Upper lobe of right lung (tissue), 1 donor: ENCODE measurements at regions not wholly inside any gene's neighbourhood (a gene's known extent, or its start where the extent isn't known, plus 50 kb on each side); places are given as distances from the start of the nearest gene placed in this dataset.

ENCODE experiments used
- ATAC-seq: fragments of 200-7000 bp; cut with Tn5 transposase; one replicate; pipeline ENCODE4 v1.9.1; 2020; ENCODE audit warnings: mild to moderate bottlenecking, moderate library complexity
- DNase-seq: peaks from one replicate; pipeline ENCODE4 v3.0.0-alpha.2; 2020
- H3K27ac ChIP-seq: fragments of 200-600 bp; one replicate; pipeline ENCODE4 v1.8.0; 2022
- H3K27me3 ChIP-seq: fragments of 200-600 bp; one replicate; pipeline ENCODE4 v1.8.0; 2022; ENCODE audit warnings: mild to moderate bottlenecking
- H3K36me3 ChIP-seq: fragments of 200-600 bp; one replicate; pipeline ENCODE4 v1.8.0; 2022
- H3K4me1 ChIP-seq: fragments of 200-600 bp; one replicate; pipeline ENCODE4 v1.8.0; 2022
- H3K4me3 ChIP-seq: fragments of 200-600 bp; one replicate; pipeline ENCODE4 v1.8.0; 2022; ENCODE audit warnings: mild to moderate bottlenecking
- H3K9me3 ChIP-seq: fragments of 200-600 bp; one replicate; pipeline ENCODE4 v1.8.0; 2022
- CTCF ChIP-seq: fragments of 200-600 bp; IDR thresholded peaks from one replicate; pipeline ENCODE4 v1.8.0; 2022; ENCODE audit warnings: antibody characterized with exemption
- intact Hi-C: fragments of 100-400 bp; cut with DNase I; formaldehyde crosslinking; loops from one replicate; pipeline ENCODE4 v1.11.0; 2022
- donor health status: DM: no; HTN: yes; CAD: no; lungs with severe emphysema.

GRCh38 chr13:106393776-106394175, 141.7 kb downstream of the EFNB2 start:
- intact Hi-C loops, result no loop called here
- H3K4me3 ChIP-seq, result no peak overlapping the region
- no peaks in the 10 kb centered on the region for H3K9me3 ChIP-seq
- no peak overlapping the region for H3K27ac ChIP-seq
- no peaks in the 10 kb centered on the region for H3K36me3 ChIP-seq
- TF ChIP-seq CTCF, result no peak
- no peaks in the 10 kb centered on the region for H3K27me3 ChIP-seq
- no peaks in the 10 kb centered on the region for H3K4me1 ChIP-seq
- ATAC-seq (no peak), DNase-seq (no peak)

- Histone ChIP-seq H3K36me3 (no peaks in the 10 kb centered on the region), H3K4me3 (no peak overlapping the region), H3K27me3 (no peaks in the 10 kb centered on the region), H3K4me1 (no peaks in the 10 kb centered on the region), H3K9me3 (no peaks in the 10 kb centered on the region), H3K27ac (no peak overlapping the region)
- no peak for TF ChIP-seq CTCF
- intact Hi-C loops, result no loop called here
- no peak for DNase-seq
- ATAC-seq, result no peak
These were observed 143.8 kb downstream of the EFNB2 start for GRCh38 chr13:106391681-106392080.

- TF ChIP-seq CTCF, result no peak
- Histone ChIP-seq H3K9me3 (no peaks in the 10 kb centered on the region), H3K4me3 (no peak overlapping the region), H3K36me3 (no peaks in the 10 kb centered on the region), H3K27me3 (no peaks in the 10 kb centered on the region), H3K27ac (no peak overlapping the region), H3K4me1 (no peaks in the 10 kb centered on the region)
- DNase-seq (no peak), ATAC-seq (no peak)
- intact Hi-C loops, result no loop called here
These were observed 144.2 kb downstream of the EFNB2 start for GRCh38 chr13:106391271-106391670.

- ATAC-seq (no peak), DNase-seq (no peak)
- H3K36me3 ChIP-seq, result no peaks in the 10 kb centered on the region
- H3K27me3 ChIP-seq, result no peaks in the 10 kb centered on the region
- TF ChIP-seq CTCF, result no peak
- H3K4me3 ChIP-seq, result no peak overlapping the region
- H3K9me3 ChIP-seq, result no peaks in the 10 kb centered on the region
- H3K4me1 ChIP-seq, result no peaks in the 10 kb centered on the region
- H3K27ac ChIP-seq, result no peak overlapping the region
- intact Hi-C loops, result no loop called here
These were observed 145.1 kb downstream of the EFNB2 start for GRCh38 chr13:106390367-106390766.

- Histone ChIP-seq H3K9me3 (no peaks in the 10 kb centered on the region), H3K27me3 (no peaks in the 10 kb centered on the region), H3K4me1 (no peaks in the 10 kb centered on the region), H3K36me3 (no peaks in the 10 kb centered on the region), H3K4me3 (no peak overlapping the region), H3K27ac (no peak overlapping the region)
- DNase-seq (no peak), ATAC-seq (no peak)
- intact Hi-C loops, result no loop called here
- no peak for TF ChIP-seq CTCF
These were observed 149.8 kb downstream of the EFNB2 start for GRCh38 chr13:106385654-106386053.

- no peaks in the 10 kb centered on the region for H3K9me3 ChIP-seq
- no peaks in the 10 kb centered on the region for H3K27me3 ChIP-seq
- H3K27ac ChIP-seq, result no peak overlapping the region
- no peaks in the 10 kb centered on the region for H3K4me1 ChIP-seq
- ATAC-seq, result no peak
- no peaks in the 10 kb centered on the region for H3K36me3 ChIP-seq
- DNase-seq, result no peak
- H3K4me3 ChIP-seq, result no peak overlapping the region
- TF ChIP-seq CTCF, result no peak
- intact Hi-C loops, result no loop called here
These were observed 150.9 kb downstream of the EFNB2 start for GRCh38 chr13:106384516-106384915.
